Right lung (tissue), 2 donors: ENCODE measurements at regions not wholly inside any gene's neighbourhood (a gene's known extent, or its start where the extent isn't known, plus 50 kb on each side); places are given as distances from the start of the nearest gene placed in this dataset.
"Not testable (repeated sequence)": the region's sequence is repeated elsewhere in the genome, so short reads cannot be mapped to it uniquely, and the experiment has no call there.

Experiments used
- DNase-seq, 2 donors: peaks; one replicate each; pipeline ENCODE4 v3.0.0-alpha.2; 2013

- DNase-seq, result no peak
Observed at GRCh38 chr3:144522456-144522855, 550.8 kb downstream of the DIPK2A start.

GRCh38 chr3:144523396-144523795 is 551.8 kb downstream of the DIPK2A start:
- DNase-seq, result no peak

DNA sequence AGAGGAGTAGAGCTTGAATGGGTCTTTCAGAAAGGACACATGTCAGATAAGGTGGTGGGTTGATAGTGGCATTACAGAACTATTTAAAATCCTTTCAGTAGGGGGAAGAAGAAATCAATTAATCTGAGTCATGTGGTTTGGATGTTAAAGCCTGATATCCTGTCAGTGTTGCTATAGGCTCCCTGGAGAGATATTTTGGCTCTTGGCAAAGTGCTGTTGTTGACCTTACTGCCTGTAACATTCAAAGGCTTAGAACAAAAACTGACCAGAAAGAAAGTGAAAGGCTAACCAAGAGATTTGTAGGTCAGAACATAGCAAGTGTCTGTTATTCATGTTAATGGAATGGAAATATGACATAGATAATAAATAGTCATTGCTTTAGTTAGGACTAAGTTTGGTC is 552.9 kb downstream of the DIPK2A start:
- no peak for DNase-seq

DNA sequence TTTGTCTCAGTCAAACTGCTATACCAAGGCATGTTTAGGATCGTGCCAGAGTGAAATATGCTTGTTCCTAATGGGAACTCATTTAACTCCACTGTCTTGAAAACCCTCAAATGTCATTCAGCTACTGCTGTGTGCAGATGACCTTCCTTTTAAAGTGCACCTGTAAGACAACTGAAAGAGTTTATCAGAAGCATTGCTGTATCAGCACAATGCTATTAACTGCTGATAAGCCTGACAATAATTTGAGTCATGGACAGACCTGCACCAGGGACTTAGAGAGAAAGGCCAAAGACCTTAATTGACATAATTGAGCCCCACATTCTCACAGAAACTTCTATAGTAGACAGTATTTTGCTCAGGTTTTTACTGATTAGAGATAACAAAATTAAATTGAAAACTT is 557.9 kb downstream of the DIPK2A start:
- DNase-seq, result no peak

- no peak for DNase-seq
Observed at GRCh38 chr3:144544871-144545270, 573.2 kb downstream of the DIPK2A start.

- DNase-seq, result no peak
Observed at GRCh38 chr3:144546539-144546938, 574.9 kb downstream of the DIPK2A start.

DNA sequence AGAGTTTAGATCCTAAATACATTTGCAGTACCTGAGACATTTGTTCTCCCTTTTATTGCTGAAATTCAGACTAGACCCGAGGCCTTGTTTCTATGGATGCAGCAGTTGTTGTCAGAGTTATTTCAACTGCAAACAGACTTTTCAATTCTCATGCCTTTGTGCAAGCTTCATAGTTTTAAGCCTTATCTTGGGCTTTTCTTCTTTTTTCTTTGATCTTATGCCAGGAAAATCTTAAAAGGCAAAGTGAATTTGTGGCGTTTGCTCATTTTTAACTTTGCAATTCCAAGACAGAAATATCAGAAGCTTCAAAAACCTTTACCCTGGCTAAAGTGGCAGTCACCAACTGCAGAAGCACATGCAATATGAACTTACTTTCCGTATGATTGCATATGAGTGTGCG is 576.7 kb downstream of the DIPK2A start:
- peak in 1 of 2 donors; percentile 27 for DNase-seq

DNA sequence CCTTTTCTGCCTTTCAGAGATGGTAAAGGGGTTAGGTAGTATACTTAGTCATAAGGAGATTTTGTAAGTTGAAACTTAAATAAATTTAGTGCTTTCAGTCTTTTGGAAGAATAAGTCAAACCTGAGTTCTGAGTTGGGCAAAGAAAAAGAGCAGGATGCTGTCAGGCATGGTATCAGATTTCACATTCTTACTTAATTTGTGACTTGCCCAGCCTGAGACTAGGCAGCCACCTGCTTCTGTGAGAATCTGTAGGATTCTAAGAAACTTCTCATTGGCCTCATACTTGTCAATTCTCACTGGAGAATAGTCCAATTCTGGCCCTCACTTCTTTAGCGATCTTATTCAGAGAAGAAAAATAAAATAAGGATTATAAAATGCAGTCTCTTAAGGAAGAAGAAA is 577.5 kb downstream of the DIPK2A start:
- no peak for DNase-seq

DNA sequence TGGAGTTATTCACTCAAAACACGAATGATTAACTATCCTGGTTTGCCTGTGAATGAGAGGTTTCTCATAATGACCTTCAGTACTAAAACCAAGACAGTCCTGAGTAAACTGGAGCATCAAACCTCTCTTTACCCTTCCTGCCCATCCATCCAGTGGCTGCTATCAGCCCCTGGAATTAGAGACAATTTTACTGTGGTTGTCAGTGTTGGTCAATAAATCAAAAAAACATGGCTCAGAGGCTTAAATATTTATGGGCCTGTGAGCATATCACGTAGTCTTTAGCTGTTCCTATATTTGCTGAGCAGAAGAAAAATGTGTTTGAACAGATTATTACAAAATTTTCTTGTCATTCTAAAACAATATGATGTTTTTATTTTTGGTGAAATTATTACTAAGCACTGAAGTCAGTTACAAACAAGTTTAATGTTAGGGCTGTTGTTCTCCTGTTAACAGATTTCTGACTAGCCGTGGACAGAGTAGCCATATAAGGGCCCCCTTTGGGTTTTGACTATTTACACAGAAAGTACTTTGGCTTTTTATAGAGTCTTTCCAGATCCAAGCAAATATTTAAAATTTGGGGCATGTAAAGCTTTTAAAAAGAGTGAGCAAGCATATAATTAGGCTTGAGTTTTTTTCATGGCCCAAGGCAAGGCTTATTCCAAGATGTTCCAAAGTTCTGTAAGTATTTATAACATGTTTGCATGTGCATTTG is 580.9 kb downstream of the DIPK2A start:
- DNase-seq, result no peak

DNA sequence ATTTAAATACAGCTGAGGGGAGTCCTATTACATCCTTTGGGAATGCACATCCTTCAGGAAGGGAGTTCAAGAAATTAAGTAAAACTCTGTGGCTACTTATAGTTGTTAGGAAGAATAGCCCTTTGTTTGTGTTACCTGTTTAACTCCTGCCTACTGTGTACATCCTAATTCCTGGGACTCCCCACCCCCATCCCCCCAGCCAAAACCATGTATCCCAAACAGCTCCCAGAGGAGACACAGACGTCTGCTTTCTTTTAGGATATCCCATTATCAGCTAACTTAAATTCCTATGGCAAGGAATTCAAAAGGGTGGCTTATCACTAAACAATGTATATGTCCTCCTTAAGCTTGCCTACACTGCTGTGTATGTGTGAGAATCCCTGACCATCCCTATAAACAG is 581.7 kb downstream of the DIPK2A start:
- DNase-seq, result no peak

GRCh38 chr3:144554889-144555288 is 583.3 kb downstream of the DIPK2A start:
- DNase-seq, result no peak

DNA sequence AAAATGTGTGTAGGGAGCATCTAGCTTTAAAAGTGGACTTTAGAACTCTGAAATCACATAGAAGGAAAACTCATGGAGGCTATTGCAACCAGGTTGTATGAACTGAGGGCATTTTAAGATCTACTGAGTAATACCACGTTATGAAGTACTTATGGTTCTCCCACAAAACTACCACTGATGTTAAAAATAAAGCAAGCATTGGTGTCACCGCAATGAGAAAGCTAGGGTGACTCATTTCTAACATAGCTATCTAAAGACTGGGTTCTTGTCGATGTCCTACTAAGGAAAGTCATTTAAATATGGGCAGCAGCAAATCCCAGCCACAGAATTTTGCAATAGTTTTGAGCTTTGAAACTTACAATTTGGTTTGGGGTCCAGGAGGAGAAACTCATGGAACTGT is 584.8 kb downstream of the DIPK2A start:
- no peak for DNase-seq

- no peak for DNase-seq
Observed at GRCh38 chr3:144557515-144557914, 585.9 kb downstream of the DIPK2A start.

DNA sequence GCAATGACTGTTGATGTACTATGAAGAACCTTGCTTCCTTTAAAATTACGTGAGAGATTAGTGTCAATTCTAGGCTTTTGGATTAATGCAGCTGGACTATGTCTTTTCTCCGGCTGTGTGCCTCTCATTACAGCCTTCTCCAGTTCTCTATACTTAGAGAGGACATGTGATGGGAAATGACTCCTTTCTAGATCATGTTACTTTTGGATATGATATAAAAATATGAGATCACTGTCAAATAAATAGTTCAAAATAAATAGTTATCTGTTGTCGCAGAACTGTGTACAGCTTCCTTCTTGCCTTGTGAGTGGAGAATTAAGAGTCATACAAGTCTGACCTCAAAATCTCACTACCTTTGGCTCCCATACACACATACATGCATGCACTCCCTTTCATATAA is 592.4 kb downstream of the DIPK2A start:
- no peak for DNase-seq

DNA sequence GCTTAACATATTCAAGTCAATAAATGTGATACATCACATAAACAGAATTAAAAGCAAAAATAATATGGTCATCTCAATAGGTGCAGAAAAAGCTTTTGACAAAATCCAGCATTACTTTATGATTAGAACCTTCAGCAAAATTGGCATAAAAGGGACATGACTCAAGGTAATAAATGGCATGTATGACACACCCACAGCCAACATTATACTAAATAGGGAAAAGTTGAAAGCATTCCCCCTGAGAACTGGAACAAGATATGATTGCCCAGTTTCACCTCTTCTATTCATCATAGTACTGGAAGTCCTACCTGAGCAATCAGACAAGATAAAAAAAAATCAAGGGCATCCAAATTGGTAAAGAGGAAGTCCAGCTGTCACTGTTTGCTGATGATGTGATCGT is 594.7 kb downstream of the DIPK2A start:
- no peak for DNase-seq

- DNase-seq, result peak; percentile 42 to 49
Observed at GRCh38 chr3:144569651-144570050, 598.0 kb downstream of the DIPK2A start.

- DNase-seq, result no peak
Observed at GRCh38 chr3:144583871-144584270, 612.2 kb downstream of the DIPK2A start.

DNA sequence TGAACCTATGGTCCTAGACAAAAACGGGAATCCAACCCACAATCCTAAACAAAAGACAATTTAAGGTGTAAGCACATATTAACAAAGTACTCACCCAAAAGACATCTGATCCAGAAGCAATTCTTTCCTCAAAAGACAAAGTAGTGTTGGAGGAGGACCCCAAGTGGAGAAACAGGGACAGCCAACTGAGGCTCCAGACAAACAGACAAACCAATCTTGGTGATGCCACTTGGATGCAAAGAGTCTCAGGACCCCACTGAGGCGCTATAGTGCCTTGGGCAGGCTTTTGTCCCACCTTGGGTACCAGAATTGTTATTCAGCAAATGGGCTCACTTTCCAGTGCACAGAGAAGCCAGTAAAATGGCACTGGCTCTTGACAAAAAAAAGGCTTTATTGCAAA is 613.8 kb downstream of the DIPK2A start:
- DNase-seq, result no peak

- DNase-seq, result no peak
Observed at GRCh38 chr3:144585953-144586352, 614.3 kb downstream of the DIPK2A start.

GRCh38 chr3:144586382-144586781 is 614.8 kb downstream of the DIPK2A start:
- no peak for DNase-seq

DNA sequence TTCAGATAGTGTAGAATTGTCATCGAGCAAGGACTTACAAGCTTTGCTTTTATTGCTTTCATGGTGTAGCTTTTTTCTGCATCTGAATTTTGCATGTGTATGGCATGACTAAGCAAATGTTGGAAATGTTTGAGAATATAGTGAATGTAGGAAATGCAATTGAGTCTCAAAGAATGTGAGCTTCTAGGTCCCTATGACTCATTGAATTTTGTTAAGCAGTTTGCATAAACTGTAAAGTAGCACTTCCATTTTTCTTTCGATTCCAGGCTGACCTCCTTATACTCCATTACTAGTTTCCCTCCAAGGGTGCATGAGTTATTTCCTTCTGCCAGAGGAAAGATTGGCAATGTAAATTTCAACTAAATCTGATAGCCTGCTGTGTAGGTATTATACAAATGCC is 619.2 kb downstream of the DIPK2A start:
- no peak for DNase-seq

DNA sequence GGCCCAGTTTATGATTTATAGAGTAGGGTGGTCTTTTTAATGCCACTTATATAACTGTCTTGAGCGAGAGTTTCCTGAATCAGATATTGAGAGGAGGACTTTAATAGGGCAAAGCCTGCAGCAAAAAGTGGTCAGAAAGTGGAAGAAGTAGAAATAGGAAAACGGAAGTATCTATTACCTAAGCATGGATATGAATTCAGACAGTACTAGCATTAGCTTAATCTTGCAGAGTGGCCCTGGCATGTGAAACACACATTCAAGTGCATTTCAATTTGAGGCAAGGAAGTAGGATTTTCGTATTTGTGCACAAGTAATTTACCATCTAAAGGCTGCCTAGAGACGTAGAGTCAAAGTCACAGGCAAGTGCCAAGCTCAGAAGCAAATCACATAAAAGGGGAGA is 622.3 kb downstream of the DIPK2A start:
- DNase-seq, result no peak

DNA sequence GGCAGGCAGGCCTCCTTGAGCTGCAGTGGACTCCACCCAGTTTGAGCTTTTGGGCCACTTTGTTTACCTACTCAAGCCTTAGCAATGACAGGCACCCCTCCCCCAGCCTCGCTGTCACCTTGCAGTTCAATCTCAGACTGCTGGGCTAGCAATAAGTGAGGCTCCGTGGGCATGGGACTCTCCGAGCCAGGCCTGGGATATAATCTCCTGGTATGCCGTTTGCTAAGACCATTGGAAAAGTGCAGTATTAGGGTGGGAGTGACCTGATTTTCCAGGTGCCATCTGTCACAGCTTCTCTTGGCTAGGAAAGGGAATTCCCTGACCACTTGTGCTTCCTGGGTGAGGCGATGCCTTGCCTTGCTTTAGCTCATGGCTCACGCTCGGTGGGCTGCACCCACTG is 648.6 kb downstream of the DIPK2A start:
- DNase-seq, result not testable (repeated sequence)

DNA sequence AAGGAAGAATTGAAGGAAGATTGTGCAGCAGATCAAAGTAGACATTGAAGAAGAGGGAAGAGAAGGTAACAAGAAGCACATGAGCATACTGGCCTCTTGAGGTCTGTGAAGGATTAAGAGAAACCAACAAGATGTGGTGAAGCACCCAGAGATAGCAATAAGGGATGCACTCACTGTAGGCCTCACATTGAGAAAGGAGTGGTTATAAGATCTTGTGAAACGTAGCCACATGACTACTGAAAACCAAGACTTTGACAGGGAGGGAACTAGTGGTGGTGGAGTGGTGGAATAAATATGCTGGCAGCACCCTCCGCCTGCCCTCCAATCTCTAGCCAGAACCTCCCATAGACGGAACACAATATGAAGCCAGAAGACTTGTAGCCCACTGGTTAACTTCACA is 651.2 kb downstream of the DIPK2A start:
- no peak for DNase-seq
